Gastrocnemius medialis (tissue), 4 donors: ENCODE measurements at regions not wholly inside any gene's neighbourhood (a gene's known extent, or its start where the extent isn't known, plus 50 kb on each side); places are given as distances from the start of the nearest gene placed in this dataset.

Experiments used
- ATAC-seq, 2 donors: fragments of 150-250 bp; one replicate each; pipeline ENCODE4 v1.9.1; 2016
- DNase-seq, 2 donors: peaks; one replicate each; pipeline ENCODE4 v3.0.0-alpha.2; 2019
- H3K27ac ChIP-seq, 4 donors: fragments of 200-600 bp; sonication (generic); 1 replicate in 1 of 4; 2 replicates in 3 of 4; pipeline ENCODE4 v1.5.1; 2016 to 2018; ENCODE audit warnings: mild to moderate bottlenecking in 2 of 4, moderate library complexity in 1 of 4
- H3K27me3 ChIP-seq, 3 donors: fragments of 200-600 bp; sonication (generic) in 2 of 3; 1 replicate in 1 of 3; 2 replicates in 2 of 3; pipeline versions ENCODE4 v1.5.1 to v1.6.0; 2016 to 2019; ENCODE audit warnings: mild to moderate bottlenecking in 1 of 3, moderate library complexity in 1 of 3
- H3K36me3 ChIP-seq, 2 donors: fragments of 200-600 bp; sonication (generic) in 1 of 2; one replicate each; pipeline ENCODE4 v1.5.1; 2017 to 2018
- H3K4me1 ChIP-seq, 2 donors: fragments of 200-600 bp; sonication (generic) in 1 of 2; one replicate each; pipeline ENCODE4 v1.5.1; 2016 to 2017; ENCODE audit warnings: mild to moderate bottlenecking in 2 of 2
- H3K4me3 ChIP-seq, 4 donors: fragments of 200-600 bp; sonication (generic) in 3 of 4; 1 replicate in 1 of 4; 2 replicates in 3 of 4; pipeline ENCODE4 v1.5.1; 2016 to 2019; ENCODE audit warnings: mild to moderate bottlenecking in 2 of 4
- H3K9me3 ChIP-seq, 3 donors: fragments of 200-600 bp; sonication (generic) in 2 of 3; 1 replicate in 1 of 3; 2 replicates in 2 of 3; pipeline ENCODE4 v1.5.1; 2016 to 2019
- CTCF ChIP-seq, 5 experiments: fragments of 450-650 bp in 3 of 5; fragments of 200-600 bp in 2 of 5; sonication (generic) in 2 of 5; IDR thresholded peaks in 4 of 5; conservative IDR thresholded peaks in 1 of 5; 1 replicate in 4 of 5; 2 replicates in 1 of 5; pipeline ENCODE4 v1.5.1; 2016 to 2019; ENCODE audit warnings: antibody characterized with exemption in 5 of 5, mild to moderate bottlenecking in 3 of 5, moderate library complexity in 3 of 5
- POLR2A ChIP-seq, 2 donors: fragments of 450-650 bp; IDR thresholded peaks; one replicate each; pipeline ENCODE4 v1.6.1; 2017; ENCODE audit warnings: antibody characterized with exemption in 2 of 2, mild to moderate bottlenecking in 2 of 2, moderate library complexity in 2 of 2
- in situ Hi-C, 4 donors: fragments of 200-750 bp; cut with MboI; loops; one replicate each; pipeline versions ENCODE4 v1.15.0 to v1.8.0; 2017; ENCODE audit warnings: low sequenced_read_pairs in 4 of 4
- intact Hi-C: fragments of 100-400 bp; cut with DNase I; formaldehyde crosslinking; loops from one replicate; pipeline ENCODE4 v1.15.1; 2023; ENCODE audit warnings: low total_unique reads

DNA sequence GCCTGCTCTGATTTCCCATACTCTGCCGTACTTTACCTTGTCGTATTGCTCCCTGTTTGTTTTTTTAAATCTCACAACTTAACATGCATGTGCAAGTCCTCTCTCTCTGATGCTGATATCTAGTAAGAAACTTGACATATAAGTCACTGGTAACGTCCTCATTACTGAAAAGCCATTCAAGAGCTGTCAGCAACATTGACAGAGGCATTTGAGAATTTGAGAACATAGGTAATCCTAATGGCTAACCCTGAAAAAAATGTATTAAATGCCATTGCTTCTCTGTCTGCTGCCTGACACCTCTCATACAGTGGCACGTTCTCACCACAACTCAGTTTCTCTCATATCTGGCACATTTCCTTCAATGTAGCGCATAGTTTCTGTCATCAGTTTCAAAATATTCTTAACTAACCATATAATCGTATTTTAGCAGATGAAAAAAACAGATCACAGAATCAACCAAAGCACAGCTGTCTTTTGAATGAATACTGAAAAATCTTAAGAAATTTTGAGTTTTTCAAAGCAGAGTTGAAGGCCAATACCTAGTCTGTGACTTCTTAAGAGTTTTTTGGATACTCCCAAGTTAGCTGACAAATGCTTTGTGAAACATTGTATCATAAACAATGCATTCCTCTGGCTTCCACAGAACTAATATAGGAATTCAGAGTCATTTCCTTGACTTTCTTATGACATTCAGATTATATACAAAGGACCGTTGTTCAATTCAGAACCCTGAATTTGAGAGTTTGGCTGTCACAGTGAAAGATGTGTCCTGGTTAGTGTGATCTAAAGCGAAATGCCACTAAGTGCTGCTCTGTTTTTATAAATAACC lies 996.4 kb downstream of the C4orf33 start:
- Histone ChIP-seq H3K4me3 (no peak overlapping the region), H3K36me3 (no peaks in the 10 kb centered on the region), H3K27ac (no peak overlapping the region), H3K4me1 (no peaks in the 10 kb centered on the region), H3K27me3 (no peaks in the 10 kb centered on the region), H3K9me3 (no peaks in the 10 kb centered on the region)
- intact Hi-C loops (no loop called here), in situ Hi-C loops (loop anchor here in 1 of 4 donors (25.0 kb wide), 1 partner anchor 105 kb away; no protein-coding TSS in a partner anchor)
- ATAC-seq, result no peak
- no peak for DNase-seq
- TF ChIP-seq POLR2A (IDR thresholded peaks at IDR 0.05) (no peak), CTCF (IDR thresholded peaks at IDR 0.05 in 4 of 5, conservative IDR thresholded peaks at IDR 0.05 in 1 of 5) (no peak)

DNA sequence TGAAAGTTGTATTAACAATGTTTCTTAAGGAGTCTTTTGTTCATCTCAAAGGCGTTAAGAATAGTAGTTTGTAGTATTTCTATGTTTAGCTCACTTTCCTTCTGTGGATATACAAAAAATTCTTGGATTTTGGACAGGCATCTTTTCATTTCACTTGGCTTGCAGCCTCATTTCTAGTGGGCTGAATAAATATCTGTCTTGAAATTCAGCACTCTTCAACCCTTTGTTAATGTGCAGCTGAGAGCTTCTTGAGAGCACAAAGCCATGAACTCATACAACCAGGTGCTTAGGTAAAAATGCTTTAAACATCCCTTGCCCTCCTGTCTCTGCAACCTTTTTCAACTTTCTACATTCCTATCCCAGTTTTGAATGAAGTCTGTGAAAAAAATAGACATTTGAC lies 1003.2 kb downstream of the C4orf33 start:
- no peaks in the 10 kb centered on the region for H3K4me1 ChIP-seq
- H3K36me3 ChIP-seq, result no peaks in the 10 kb centered on the region
- no peaks in the 10 kb centered on the region for H3K9me3 ChIP-seq
- intact Hi-C loops, result no loop called here
- ATAC-seq (no peak), DNase-seq (no peak)
- TF ChIP-seq CTCF (IDR thresholded peaks at IDR 0.05 in 4 of 5, conservative IDR thresholded peaks at IDR 0.05 in 1 of 5) (no peak), POLR2A (IDR thresholded peaks at IDR 0.05) (no peak)
- no peak overlapping the region for H3K4me3 ChIP-seq
- H3K27me3 ChIP-seq, result no peaks in the 10 kb centered on the region
- no peak overlapping the region for H3K27ac ChIP-seq
- in situ Hi-C loops, result loop anchor here in 1 of 4 donors (25.0 kb wide), 1 partner anchor 112 kb away; no protein-coding TSS in a partner anchor

GRCh38 chr4:130110189-130110588 lies 1014.2 kb downstream of the C4orf33 start:
- H3K27me3 ChIP-seq, result no peaks in the 10 kb centered on the region
- TF ChIP-seq POLR2A (IDR thresholded peaks at IDR 0.05), result no peak
- TF ChIP-seq CTCF (IDR thresholded peaks at IDR 0.05 in 4 of 5, conservative IDR thresholded peaks at IDR 0.05 in 1 of 5), result no peak
- H3K27ac ChIP-seq, result no peak overlapping the region
- in situ Hi-C loops, result no loop called here
- intact Hi-C loops, result no loop called here
- no peak overlapping the region for H3K4me3 ChIP-seq
- H3K36me3 ChIP-seq, result no peaks in the 10 kb centered on the region
- no peaks in the 10 kb centered on the region for H3K4me1 ChIP-seq
- H3K9me3 ChIP-seq, result no peaks in the 10 kb centered on the region
- ATAC-seq (no peak), DNase-seq (no peak)

DNA sequence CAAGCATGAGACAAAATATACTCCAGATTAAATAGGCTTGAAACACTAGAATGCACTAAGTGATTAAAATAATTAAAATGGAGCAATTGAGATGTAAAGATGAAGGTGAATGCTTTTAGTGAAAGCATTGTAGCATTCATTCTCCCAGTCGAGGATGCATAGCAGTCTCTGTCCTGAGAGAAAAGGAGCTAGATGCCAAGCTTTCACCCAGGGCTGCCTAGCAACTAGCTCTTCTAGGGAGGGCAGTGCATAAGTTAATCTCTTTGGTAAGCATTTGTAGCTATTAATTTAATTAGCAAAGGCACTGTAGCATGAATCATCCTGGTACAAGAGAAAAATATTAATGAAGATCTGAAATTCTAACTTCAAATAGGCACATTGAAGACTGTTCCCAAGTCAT lies 1014.8 kb downstream of the C4orf33 start:
- no peak for TF ChIP-seq POLR2A (IDR thresholded peaks at IDR 0.05)
- TF ChIP-seq CTCF (IDR thresholded peaks at IDR 0.05 in 4 of 5, conservative IDR thresholded peaks at IDR 0.05 in 1 of 5), result no peak
- intact Hi-C loops, result no loop called here
- ATAC-seq, result no peak

More for the DNA sequence above, 1014.8 kb downstream of the C4orf33 start:
- in situ Hi-C loops, result no loop called here
- H3K27ac ChIP-seq, result no peak overlapping the region
- H3K36me3 ChIP-seq, result no peaks in the 10 kb centered on the region
- DNase-seq, result no peak
- H3K4me1 ChIP-seq, result no peaks in the 10 kb centered on the region
- H3K9me3 ChIP-seq, result no peaks in the 10 kb centered on the region
- no peaks in the 10 kb centered on the region for H3K27me3 ChIP-seq
- H3K4me3 ChIP-seq, result no peak overlapping the region
